A673 (cell line): ENCODE measurements at regions not wholly inside any gene's neighbourhood (a gene's known extent, or its start where the extent isn't known, plus 50 kb on each side); places are given as distances from the start of the nearest gene placed in this dataset.
"Not testable (repeated sequence)": the region's sequence is repeated elsewhere in the genome, so short reads cannot be mapped to it uniquely, and the experiment has no call there.

Experiments used
- BruUV-seq: library from RNA; stranded (reverse); fragments of 400-500 nt; replicated peaks from 2 replicates; lab custom pipeline; 2021; lab: Mats Ljungman, UMichigan
- CTCF ChIA-PET: fragments of 300-600 bp; sonication (Branson Sonifier 250); formaldehyde crosslinking; loops from one replicate; lab custom pipeline; 2022; ENCODE audit warnings: antibody characterized with exemption; lab: Charles Lee
- POLR2A ChIA-PET: fragments of 300-600 bp; sonication (Branson Sonifier 250); formaldehyde crosslinking; loops from one replicate; lab custom pipeline; 2022; ENCODE audit warnings: antibody characterized with exemption; ENCODE audit not compliant: low non-redundant PET; lab: Charles Lee
- DNase-seq: peaks from one replicate; pipeline ENCODE4 v3.0.0-alpha.2; 2015; ENCODE audit warnings: low spot score
- H3K27ac ChIP-seq: fragments of 200-600 bp; sonication (generic); 2 replicates; pipeline ENCODE4 v1.5.1; 2016; ENCODE audit warnings: mixed run types, low read depth, mild to moderate bottlenecking, mixed read lengths, antibody characterized with exemption, low read length; ENCODE audit not compliant: poor library complexity, severe bottlenecking
- H3K27me3 ChIP-seq: fragments of 200-600 bp; sonication (generic); replicated peaks from 2 replicates; pipeline ENCODE4 v1.6.1; 2017; ENCODE audit warnings: mixed run types, low read depth, mild to moderate bottlenecking, mixed read lengths, antibody characterized with exemption, low read length; ENCODE audit not compliant: insufficient read depth, poor library complexity
- H3K36me3 ChIP-seq: fragments of 200-600 bp; sonication (generic); 2 replicates; pipeline ENCODE4 v1.6.1; 2016; ENCODE audit warnings: mixed run types, mild to moderate bottlenecking, mixed read lengths, antibody characterized with exemption, low read length; ENCODE audit not compliant: insufficient read depth, poor library complexity, severe bottlenecking
- H3K4me1 ChIP-seq: fragments of 200-600 bp; sonication (generic); 2 replicates; pipeline ENCODE4 v1.6.1; 2017; ENCODE audit warnings: mixed run types, mild to moderate bottlenecking, mixed read lengths, antibody characterized with exemption, low read length; ENCODE audit not compliant: insufficient read depth, poor library complexity, severe bottlenecking
- H3K4me3 ChIP-seq: fragments of 200-600 bp; sonication (generic); 2 replicates; pipeline ENCODE4 v1.5.1; 2016; ENCODE audit warnings: low read depth, mixed run types, mild to moderate bottlenecking, mixed read lengths, low read length; ENCODE audit not compliant: poor library complexity, severe bottlenecking
- H3K9me3 ChIP-seq: fragments of 200-600 bp; sonication (generic); 2 replicates; pipeline ENCODE4 v1.6.1; 2016; ENCODE audit warnings: mixed run types, low read depth, mild to moderate bottlenecking, mixed read lengths, antibody characterized with exemption, low read length; ENCODE audit not compliant: poor library complexity, severe bottlenecking
- EZH2 ChIP-seq: fragments of 200-600 bp; sonication (generic); IDR thresholded peaks from 2 replicates; pipeline ENCODE4 v1.6.1; 2017; ENCODE audit warnings: borderline replicate concordance, low read depth, mild to moderate bottlenecking, mixed read lengths, antibody characterized with exemption, low read length; ENCODE audit not compliant: poor library complexity, severe bottlenecking
- intact Hi-C: fragments of 100-400 bp; cut with micrococcal nuclease; formaldehyde crosslinking; loops from one replicate; pipeline ENCODE4 v1.10.0; 2022; ENCODE audit not compliant: unreplicated experiment
- TF ChIP-seq, protein P1 (sequence below): fragments of 300-800, 200-600 bp; sonication (generic); conservative IDR thresholded peaks from 2 replicates; pipeline ENCODE4 v1.5.1; 2017; ENCODE audit warnings: low read depth, mild to moderate bottlenecking, antibody characterized with exemption, low read length, moderate library complexity, mixed read lengths

DNA sequence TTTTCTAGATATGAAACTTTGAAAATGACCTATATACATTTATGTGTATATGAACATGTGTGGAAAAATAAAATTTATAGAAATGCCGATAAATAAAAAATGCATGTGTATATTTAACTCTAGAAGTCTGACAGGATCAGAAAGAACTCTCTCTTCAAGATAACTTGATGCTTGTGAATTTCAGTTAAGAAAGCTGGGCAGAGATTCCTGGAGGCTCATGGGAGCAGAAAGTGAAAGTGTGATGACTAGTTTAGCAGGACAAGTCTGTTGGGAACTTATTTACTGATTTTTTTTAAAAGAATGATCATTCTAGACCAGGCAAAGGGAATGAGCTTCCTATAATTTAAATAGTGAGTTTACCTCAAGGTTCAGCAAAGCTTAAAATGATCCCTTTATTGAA is 81.5 kb upstream of the KCNAB1 start:
- no peak for DNase-seq
- intact Hi-C loops, result no loop called here
- H3K4me3 ChIP-seq, result no peak overlapping the region

DNA sequence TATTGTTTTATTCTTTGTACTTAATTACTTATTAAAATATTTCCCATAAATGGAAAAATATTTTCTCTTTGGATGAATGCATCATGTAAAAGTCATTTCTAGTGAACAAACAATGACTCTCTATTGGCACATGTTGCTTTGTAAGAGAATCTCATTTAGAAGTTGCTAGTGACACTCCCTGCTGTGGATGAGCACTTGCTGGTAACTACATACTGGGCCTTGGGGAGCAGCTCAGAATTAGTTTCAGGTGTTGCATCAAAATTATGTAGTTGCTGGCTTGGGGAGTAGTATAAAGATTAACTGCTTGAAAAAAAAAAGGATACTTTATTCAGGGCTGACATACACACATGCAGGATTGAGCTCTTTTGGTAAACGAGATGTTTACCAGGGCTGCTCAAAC is 80.3 kb upstream of the KCNAB1 start:
- BruUV-seq, result no TSS peak
- Histone ChIP-seq H3K36me3 (no peaks in the 10 kb centered on the region), H3K27ac (no peak overlapping the region), H3K9me3 (no peaks in the 10 kb centered on the region), H3K27me3 (no peaks in the 10 kb centered on the region), H3K4me3 (no peak overlapping the region), H3K4me1 (no peaks in the 10 kb centered on the region)
- DNase-seq, result no peak
- CTCF ChIA-PET, result interaction anchor here (0.7 kb wide), 1 partner anchor 10 kb away, joined by 5 read pairs; no protein-coding TSS in a partner anchor
- POLR2A ChIA-PET, result interaction anchor here (0.6 kb wide), 1 partner anchor 9 kb away, joined by 5 read pairs; no protein-coding TSS in a partner anchor
- TF ChIP-seq, protein P1, sequence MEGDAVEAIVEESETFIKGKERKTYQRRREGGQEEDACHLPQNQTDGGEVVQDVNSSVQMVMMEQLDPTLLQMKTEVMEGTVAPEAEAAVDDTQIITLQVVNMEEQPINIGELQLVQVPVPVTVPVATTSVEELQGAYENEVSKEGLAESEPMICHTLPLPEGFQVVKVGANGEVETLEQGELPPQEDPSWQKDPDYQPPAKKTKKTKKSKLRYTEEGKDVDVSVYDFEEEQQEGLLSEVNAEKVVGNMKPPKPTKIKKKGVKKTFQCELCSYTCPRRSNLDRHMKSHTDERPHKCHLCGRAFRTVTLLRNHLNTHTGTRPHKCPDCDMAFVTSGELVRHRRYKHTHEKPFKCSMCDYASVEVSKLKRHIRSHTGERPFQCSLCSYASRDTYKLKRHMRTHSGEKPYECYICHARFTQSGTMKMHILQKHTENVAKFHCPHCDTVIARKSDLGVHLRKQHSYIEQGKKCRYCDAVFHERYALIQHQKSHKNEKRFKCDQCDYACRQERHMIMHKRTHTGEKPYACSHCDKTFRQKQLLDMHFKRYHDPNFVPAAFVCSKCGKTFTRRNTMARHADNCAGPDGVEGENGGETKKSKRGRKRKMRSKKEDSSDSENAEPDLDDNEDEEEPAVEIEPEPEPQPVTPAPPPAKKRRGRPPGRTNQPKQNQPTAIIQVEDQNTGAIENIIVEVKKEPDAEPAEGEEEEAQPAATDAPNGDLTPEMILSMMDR, result no peak
- TF ChIP-seq EZH2, result no peak
- intact Hi-C loops, result loop anchor here (5.0 kb wide), 2 partner anchors 97 to 1097 kb away; no protein-coding TSS in a partner anchor

More for the DNA sequence above, 81.5 kb upstream of the KCNAB1 start:
- no peak for TF ChIP-seq EZH2
- TF ChIP-seq, protein P1, result no peak
- Histone ChIP-seq H3K27ac (no peak overlapping the region), H3K9me3 (no peaks in the 10 kb centered on the region), H3K27me3 (no peaks in the 10 kb centered on the region), H3K36me3 (no peaks in the 10 kb centered on the region), H3K4me1 (no peaks in the 10 kb centered on the region)
- ChIA-PET CTCF (no interaction called here), POLR2A (no interaction called here)
- no TSS peak for BruUV-seq

DNA sequence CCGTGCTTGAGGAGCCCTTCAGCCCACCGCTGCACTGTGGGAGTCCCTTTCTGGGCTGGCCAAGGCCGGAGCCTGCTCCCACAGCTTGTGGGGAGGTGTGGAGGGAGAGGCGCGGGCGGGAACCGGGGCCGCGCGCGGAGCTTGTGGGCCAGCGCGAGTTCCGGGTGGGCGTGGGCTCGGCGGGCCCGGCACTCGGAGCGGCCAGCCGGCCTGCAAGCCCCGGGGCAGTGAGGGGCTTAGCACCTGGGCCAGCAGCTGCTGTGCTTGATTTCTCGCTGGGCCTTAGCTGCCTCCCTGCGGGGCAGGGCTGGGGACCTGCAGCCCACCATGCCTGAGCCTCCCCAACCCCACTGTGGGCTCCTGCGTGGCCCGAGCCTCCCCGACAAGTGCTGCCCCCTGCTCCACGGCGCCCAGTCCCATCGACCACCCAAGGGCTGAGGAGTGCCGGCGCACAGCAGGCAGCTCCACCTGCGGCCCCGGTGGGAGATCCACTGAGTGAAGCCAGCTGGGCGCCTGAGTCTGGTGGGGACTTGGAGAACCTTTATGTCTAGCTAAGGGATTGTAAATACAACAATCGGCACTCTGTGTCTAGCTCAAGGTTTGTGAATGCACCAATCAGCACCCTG is 79.0 kb upstream of the KCNAB1 start:
- H3K4me1 ChIP-seq, H3K4me3 ChIP-seq, H3K27me3 ChIP-seq, CTCF ChIA-PET, BruUV-seq, H3K9me3 ChIP-seq, H3K36me3 ChIP-seq, H3K27ac ChIP-seq, DNase-seq: not testable (repeated sequence)
- POLR2A ChIA-PET, result interaction anchor here (0.7 kb wide), 1 partner anchor 168 kb away, joined by 4 read pairs; no protein-coding TSS in a partner anchor
- intact Hi-C loops, result loop anchor here (5.0 kb wide), 2 partner anchors 96 to 1096 kb away; no protein-coding TSS in a partner anchor

DNA sequence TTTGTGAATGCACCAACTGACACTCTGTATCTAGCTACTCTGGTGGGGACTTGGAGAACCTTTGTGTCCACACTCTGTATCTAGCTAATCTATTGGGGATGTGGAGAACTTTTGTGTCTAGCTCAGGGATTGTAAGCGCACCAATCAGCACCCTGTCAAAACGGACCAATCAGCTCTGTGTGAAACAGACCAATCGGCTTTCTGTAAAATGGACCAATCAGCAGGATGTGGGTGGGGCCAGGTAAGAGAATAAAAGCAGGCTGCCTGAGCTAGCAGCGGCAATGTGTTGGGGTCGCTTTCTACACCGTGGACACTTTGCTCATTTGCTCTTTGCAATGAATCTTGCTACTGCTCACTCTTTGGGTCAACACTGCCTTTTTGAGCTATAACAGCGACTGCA is 78.5 kb upstream of the KCNAB1 start:
- CTCF ChIA-PET, H3K36me3 ChIP-seq, H3K4me1 ChIP-seq, H3K27me3 ChIP-seq, H3K4me3 ChIP-seq, H3K27ac ChIP-seq, BruUV-seq, DNase-seq, H3K9me3 ChIP-seq: not testable (repeated sequence)
- intact Hi-C loops, result loop anchor here (5.0 kb wide), 2 partner anchors 95 to 1095 kb away; no protein-coding TSS in a partner anchor
- POLR2A ChIA-PET, result interaction anchor here (0.7 kb wide), 1 partner anchor 168 kb away, joined by 4 read pairs; no protein-coding TSS in a partner anchor
